OCI-LY3 (cell line): ENCODE measurements at regions not wholly inside any gene's neighbourhood (a gene's known extent, or its start where the extent isn't known, plus 50 kb on each side); places are given as distances from the start of the nearest gene placed in this dataset.

Experiments
- CTCF ChIP-seq: fragments of 200-600, 300-600 bp; sonication (generic); IDR thresholded peaks from 2 replicates; pipeline ENCODE4 v1.5.1; 2014; ENCODE audit warnings: antibody characterized with exemption, low read length, low read depth
- EZH2phosphoT487 ChIP-seq: fragments of 200-600 bp; shearing (Covaris generic); IDR thresholded peaks from 2 replicates; pipeline ENCODE4 v1.6.1; 2018; ENCODE audit warnings: antibody characterized with exemption, mixed run types, low read depth

GRCh38 chr2:7900593-7900992 is 781.3 kb upstream of the ID2 start:
- TF ChIP-seq CTCF (no peak), EZH2phosphoT487 (no peak)
